GM12865 (cell line): ENCODE measurements at regions not wholly inside any gene's neighbourhood (a gene's known extent, or its start where the extent isn't known, plus 50 kb on each side); places are given as distances from the start of the nearest gene placed in this dataset.
A peak's percentile ranks its signal among the peaks of the same experiment; 100 is the strongest.
"Not testable (repeated sequence)": the region's sequence is repeated elsewhere in the genome, so short reads cannot be mapped to it uniquely, and the experiment has no call there.

ENCODE experiments used
- DNase-seq: peaks from one replicate; pipeline ENCODE4 v3.0.0; 2010; ENCODE audit warnings: low read depth
- H3K4me3 ChIP-seq: 2 replicates; pipeline ENCODE4 v1.5.1; 2011; ENCODE audit warnings: mild to moderate bottlenecking, low read depth, low read length, control low read depth
- TF ChIP-seq, protein P1 (sequence below): IDR thresholded peaks from 2 replicates; pipeline ENCODE4 v1.5.1; 2011; ENCODE audit warnings: low read length, control low read depth, low read depth, inconsistent platforms; ENCODE audit not compliant: insufficient read depth; ENCODE audit errors: missing control alignments

DNA sequence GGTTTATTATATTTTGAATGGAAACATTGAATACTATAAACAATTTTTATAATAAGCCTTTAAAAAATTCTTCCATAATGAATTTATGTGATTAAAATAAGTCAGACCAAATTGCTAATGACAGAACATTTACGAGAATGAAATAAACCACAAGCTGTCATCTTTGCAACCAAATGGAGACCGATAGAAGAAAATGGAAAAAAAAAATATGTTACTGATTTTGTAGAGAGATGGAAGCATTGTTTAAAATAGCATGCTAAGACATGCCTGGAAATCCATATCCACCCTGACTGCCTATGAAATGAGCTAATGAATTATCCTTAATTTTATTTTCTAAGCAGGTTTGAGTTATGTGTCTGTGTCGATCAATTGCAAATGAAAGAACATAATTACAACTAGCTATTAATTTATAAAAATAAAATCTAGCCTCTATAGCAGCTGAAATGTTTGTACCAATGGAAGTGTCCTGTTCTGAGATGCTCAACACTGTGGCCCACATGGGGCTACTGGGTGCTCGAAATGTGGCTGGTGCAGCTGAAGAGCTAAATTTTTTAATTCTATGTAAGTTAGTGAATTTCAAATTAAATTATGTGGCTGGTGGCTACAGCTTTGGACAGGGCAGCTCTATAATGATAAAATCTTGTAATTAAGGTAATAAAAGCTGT lies 832.8 kb downstream of the RNF144A start:
- no peak for DNase-seq
- TF ChIP-seq, protein P1, sequence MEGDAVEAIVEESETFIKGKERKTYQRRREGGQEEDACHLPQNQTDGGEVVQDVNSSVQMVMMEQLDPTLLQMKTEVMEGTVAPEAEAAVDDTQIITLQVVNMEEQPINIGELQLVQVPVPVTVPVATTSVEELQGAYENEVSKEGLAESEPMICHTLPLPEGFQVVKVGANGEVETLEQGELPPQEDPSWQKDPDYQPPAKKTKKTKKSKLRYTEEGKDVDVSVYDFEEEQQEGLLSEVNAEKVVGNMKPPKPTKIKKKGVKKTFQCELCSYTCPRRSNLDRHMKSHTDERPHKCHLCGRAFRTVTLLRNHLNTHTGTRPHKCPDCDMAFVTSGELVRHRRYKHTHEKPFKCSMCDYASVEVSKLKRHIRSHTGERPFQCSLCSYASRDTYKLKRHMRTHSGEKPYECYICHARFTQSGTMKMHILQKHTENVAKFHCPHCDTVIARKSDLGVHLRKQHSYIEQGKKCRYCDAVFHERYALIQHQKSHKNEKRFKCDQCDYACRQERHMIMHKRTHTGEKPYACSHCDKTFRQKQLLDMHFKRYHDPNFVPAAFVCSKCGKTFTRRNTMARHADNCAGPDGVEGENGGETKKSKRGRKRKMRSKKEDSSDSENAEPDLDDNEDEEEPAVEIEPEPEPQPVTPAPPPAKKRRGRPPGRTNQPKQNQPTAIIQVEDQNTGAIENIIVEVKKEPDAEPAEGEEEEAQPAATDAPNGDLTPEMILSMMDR = no peak
- H3K4me3 ChIP-seq = no peak overlapping the region

DNA sequence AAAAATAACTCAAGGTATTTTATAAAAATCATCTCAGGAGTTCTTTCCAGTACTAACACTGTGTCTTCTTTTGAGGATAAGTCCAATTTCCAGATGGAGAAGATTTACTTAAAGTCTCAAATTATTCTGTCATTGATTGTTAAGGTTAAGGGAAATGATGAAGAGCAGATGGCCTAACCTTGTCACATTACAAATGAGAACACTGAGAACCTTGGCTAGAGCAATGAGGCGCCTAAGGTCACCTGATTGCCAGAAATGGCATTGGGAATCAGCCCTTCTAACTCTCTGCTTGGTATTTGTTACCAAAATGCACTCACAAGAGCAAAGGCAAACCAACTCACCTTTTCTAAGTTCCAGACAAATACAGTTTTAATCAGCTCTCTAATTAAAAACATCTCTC lies 835.1 kb downstream of the RNF144A start:
- no peak for DNase-seq
- TF ChIP-seq, protein P1 = no peak
- H3K4me3 ChIP-seq = no peak overlapping the region

DNA sequence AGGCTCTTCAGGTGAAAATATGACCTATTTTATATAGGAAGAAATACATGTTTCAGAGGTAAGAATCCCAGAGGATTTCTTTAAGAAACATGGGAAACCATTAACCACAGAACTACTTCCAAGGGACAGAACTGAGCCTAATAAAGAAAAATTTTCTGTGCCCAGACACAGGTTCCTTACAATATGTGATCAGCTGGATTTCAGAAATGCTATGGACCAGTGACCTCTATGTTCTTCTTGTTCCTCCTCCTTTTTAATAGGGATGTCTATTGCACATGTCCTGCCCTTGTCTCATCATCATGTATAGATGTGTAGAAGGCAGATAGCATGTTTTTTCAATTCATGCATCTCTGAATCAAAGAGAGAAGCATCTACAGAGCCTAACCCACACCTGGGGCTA lies 836.6 kb downstream of the RNF144A start:
- no peak for DNase-seq
- no peak overlapping the region for H3K4me3 ChIP-seq
- TF ChIP-seq, protein P1 = no peak

DNA sequence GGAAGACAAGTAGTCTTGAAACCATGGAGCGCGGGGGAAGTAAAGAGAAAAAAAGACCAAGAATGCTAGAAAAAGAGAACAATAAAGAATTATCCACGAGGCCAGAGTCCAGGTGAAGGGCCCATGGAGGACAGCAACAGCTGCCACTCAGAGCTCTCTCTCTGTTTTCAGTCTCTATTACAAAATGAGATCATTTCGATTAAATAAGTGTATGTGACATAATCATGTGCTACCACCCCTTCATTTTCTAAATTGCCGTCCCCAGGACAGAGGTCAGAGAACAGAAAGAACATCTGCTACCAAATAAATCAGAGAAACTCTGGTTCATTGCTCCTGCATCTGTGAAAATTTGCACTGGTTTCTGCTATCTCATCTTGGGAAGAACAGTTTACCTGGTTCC lies 838.7 kb downstream of the RNF144A start:
- no peak for DNase-seq
- TF ChIP-seq, protein P1 = no peak
- H3K4me3 ChIP-seq = no peak overlapping the region

DNA sequence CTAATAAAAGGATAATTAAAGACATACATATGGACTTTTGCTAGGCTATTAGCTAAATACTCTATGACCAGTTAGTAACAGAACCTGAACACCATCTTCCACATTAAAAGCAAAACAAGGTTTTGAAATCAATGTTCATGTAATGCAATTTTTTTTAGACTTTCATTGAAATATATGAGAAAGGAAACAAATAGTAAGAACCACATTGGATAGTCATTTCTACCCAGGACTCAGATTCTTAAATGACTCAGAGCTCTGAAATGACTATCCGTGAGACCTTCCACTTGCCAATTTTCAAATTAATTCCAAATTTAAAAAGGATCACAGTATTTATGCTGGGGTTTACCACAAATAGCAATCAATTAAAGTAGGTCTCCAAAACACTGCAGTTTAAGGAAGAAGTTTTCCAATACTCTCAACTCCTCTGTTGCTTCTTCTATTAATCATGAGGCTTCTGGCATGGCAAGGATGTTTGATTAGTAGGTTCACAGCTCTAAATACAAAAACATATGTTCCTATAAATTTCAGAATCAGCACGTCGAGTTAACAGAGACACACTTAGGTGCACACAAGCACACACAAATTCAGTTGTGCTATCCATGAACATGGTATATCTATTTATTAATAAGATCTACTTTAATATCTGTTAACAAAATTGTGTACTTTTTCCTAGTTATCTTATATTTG lies 841.0 kb downstream of the RNF144A start:
- H3K4me3 ChIP-seq = no peak overlapping the region
- TF ChIP-seq, protein P1 = no peak
- peak; percentile 71 for DNase-seq

DNA sequence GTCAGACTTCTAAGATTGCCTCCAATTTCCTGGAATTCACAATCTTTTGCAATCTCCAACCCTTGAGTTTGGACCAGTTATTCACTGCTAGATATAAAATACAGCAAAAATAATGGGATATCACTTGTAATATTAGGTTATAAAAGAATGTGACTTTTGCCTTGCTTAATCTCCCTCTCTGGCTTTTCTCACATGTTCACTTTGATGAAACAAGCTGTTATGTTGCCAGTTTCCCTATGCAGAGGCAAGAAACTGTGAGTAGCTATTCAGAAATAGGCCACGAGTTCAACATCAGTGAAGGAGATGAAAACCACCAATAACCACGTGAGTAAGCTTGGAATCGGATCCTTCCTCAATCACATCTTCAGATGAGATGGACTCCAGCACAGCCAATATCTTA lies 842.7 kb downstream of the RNF144A start:
- no peak overlapping the region for H3K4me3 ChIP-seq
- no peak for DNase-seq
- TF ChIP-seq, protein P1 = no peak

DNA sequence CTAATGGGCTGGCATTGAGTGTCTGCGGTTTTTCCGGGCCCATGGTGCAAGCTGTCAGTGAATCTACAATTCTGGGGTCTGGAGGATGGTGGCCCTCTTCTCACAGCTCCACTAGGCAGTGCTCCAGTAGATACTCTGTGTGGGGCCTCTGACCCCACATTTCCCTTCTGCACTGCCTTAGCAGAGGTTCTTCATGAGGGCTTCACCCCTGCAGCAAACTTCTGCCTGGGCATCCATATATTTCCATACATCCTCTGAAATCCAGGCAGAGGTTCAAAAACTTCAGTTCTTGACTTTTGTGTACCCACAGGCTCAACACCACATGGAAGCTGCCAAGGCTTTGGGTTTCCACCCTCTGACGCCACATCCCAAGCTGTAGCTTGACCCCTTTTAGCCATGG lies 846.2 kb downstream of the RNF144A start:
- not testable (repeated sequence) for H3K4me3 ChIP-seq, DNase-seq
